ENCODE measurements at regions not wholly inside any gene's neighbourhood (a gene's known extent, or its start where the extent isn't known, plus 50 kb on each side); places are given as distances from the start of the nearest gene placed in this dataset.

- DNase-seq (ENCODE audit: low read depth): no peak
These were observed 241.1 kb downstream of the NPHP4 start for GRCh38 chr1:5751163-5751540.

DNA sequence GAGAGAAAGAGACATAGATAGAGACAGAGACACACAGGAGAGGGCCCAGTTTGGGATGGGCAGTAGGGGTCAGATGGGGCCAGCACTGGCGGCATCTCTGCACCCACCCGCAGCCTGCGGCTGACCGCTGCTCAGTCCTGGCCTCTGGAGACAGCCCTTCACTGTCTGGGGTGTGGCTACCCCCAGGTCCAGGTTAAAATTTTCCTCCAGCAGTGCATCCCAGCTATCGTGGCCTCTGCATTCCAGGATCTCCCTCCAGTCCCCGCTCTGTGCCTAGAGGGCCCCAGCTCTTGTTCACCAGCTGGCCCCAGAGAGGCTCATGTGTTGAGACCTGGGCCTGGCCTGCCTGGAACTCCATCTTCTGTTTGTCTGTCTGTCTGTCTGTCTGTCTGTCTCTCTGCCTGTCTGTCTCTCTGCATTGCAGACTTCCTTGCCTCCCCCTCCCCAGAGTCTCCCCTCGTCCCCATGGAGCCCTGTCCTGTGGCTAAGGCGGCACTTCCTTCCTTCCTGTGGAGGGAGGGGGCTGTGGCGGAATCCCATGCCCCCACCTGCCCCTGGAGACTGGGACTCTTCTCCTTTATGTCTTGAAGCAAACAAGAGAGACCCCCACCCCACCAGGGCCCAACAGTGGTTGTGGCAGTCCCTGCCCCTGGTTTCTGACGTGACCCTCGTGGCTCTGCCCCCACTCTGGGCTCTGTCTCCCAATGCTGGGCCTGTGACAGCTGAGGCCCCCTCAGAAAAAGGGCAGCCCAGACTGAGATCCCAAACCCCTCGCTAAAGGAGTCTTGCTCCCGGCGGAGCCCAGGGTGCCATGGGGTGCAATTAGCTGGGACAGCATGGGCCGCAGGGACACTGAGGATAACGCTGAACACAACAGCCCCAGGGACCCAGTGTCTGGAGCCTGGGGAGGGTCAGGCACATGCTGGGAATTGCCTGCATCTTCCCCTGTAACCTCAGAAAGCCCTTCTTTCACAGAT, 241.8 kb downstream of the NPHP4 start:
- no peak for DNase-seq (ENCODE audit: low read depth)

DNA sequence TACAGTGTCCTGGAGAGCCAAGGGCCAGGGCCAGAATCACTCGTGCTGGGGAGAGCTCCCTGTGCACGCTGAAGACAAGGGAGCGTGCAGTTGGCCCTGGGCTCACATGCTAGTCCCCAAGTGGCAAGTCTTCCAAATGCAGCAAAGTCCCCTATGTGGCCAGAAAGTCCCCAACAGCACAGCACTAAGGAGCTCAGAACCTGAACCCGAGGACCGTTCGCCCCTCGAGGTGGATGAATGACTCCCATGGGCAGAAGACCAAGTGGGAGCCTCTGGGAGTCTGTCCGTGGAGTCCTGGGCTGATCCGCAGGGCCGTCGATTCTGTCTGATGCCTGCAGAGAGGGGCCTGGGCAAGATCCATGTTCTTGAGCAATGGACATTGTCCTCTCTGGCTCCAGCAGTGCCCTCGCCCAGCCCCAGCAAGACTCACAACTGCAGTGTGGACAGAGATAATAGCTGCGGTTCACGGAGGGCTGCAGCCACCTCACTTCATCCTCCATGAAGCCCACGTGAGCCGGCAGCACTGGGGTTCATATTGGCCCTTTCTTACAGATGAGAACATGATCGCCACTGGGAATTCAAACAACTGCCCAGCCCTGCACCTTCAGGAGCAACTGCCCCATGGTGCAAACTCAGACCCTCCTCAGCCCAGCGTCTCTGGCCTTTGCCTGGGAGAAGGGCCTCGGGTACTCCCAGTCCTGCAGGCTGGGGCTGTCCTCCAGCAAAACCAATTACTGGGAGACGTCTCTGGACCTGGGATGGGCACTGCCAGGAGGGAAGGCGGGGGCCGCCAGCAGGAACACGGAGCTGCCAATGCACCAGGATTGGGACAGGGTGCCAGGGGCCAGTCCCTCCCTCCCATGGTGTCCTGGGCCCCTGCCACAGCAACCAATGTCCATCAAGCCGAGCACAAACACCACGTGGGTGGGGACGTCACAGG, 243.7 kb downstream of the NPHP4 start:
- DNase-seq (ENCODE audit: low read depth): no peak

DNA sequence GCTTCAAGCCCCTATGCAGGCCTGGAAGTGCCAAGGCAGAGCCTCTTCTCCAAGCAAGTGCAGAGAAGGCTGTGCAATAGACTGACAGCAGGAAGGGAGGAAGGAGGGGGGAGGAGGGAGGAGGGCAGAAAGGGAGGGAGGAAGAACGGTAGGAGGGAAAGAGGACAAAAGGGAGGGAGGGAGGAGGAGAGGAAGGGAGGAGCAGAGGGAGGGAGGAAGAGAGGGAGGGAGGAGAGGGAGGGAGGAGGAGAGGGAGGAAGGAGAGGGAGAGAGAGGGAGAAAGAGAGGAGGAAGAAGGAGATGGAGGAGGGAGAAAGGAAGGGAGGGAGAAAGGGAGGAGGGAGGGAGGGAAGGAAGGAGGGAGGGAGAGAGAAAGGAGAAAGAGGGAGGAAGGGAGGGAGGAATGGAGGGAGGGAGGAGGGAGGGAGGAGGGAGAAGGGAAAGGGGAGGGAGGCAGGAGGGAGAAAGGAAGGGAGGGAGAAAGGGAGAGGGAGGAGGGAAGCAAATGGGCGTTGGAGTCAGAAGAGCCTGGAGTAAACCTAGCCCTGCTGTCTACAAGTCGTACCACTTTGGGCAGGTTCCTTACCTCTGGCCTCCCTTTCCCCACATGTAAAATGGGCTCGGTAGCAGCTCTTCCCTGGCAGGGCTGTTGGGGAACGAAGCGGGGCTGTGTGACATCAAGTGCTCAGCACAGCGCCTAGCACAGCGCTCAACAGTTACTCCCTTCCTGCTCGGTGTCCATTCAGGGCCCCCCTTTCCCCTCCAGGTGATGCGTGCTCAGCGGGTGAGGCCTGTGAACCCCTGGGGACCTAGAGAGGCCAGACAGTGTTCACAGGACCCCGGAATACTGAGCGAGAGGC, 244.6 kb downstream of the NPHP4 start:
- no peak for DNase-seq (ENCODE audit: low read depth)

DNA sequence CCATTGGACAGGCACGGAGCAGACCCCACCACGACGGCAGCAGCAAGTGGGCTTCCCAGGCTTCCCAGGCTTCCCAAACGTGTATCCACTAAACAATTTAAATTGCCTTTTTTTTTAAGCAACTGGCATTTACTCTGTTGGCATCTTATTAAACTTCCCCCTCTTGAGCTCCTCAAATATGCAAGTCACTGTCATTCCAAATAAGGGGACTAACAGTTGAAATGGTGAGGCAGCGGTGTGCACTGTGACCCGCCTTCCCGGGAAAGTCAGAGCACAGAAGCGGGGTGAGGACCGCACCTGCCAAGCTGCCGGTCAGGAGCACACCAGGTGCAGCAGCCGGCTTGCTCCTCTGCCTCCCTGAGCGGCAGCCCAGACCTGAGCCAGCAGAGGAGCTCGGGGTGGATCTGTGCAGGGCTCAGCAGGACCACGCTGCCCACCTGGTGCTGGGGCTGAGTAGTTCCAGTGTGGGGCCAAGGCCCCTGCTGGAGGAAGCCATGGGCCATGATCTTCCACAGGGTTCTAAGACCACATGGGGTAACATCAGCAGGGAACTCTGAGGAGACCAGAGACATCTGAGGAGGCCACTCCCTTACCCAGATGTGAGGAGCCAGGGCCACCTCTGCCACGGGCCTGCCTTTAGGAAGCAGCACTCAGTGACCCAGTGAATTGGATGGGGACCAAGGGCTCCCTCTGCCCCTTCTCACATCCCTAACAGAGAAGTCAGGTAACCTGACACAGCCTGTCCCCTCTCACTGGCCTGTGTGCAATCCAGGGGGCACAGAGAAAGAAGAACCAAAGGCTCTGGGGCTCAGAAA, 245.4 kb downstream of the NPHP4 start:
- DNase-seq (ENCODE audit: low read depth): no peak

GRCh38 chr1:5745800-5746610, 246.2 kb downstream of the NPHP4 start:
- DNase-seq (ENCODE audit: low read depth): peak; percentile 68

- no peak for DNase-seq (ENCODE audit: low read depth)
These were observed 247.1 kb downstream of the NPHP4 start for GRCh38 chr1:5744911-5745799.

DNA sequence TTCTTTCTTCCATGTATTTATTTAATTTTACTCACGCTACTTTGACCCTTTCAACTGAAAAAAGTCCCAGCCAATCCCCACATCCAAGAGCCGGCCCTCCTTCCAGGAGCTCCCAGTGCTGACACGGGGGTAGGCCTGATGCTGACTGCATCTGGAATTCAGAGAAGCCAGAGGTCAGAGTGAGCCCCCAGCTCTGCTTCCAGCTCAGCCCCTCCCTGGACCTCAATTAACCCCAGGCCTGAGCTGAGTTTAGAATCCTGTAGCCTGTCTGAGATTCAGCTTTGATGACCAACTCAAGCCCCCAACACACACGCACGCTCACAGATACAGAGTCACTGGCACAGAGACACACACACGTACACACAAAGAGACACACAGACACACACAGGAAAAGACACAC, 247.9 kb downstream of the NPHP4 start:
- no peak for DNase-seq (ENCODE audit: low read depth)

DNA sequence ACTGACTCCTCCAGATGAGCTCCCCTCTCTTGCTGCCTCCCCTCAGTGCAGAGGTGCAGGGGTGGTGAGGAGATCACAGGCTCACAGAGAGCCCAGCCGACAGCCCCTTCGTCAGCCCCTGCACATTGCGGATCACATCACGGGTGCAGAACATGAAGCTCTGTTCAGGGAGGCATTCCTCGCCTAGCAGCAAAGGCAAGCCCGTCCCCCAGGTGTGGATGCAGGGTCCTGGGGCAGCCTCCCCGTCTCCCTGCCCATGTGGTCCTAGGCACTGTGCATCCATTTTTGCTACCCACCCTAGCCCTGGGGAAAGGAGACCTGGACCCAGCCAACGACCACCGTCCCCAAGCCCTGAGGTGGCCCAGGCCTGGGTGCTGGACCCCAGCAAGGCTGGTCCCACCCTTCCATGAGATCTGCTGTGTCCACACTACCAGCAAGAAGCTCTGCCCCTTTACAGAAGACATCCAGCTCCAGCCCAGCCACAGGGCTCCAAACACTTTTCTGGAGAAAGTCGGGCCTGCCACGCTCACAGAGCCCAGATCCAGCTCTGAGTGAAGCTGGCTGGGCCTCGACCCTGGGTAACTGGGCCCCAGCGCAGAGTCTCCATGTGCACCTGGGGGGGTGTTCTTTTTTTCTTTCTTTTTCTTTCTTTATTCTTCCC, 248.7 kb downstream of the NPHP4 start:
- DNase-seq (ENCODE audit: low read depth): no peak

- DNase-seq (ENCODE audit: low read depth): no peak
These were observed 249.4 kb downstream of the NPHP4 start for GRCh38 chr1:5742801-5743200.

- no peak for DNase-seq (ENCODE audit: low read depth)
These were observed 250.2 kb downstream of the NPHP4 start for GRCh38 chr1:5742032-5742431.

GRCh38 chr1:5740865-5741860, 251.1 kb downstream of the NPHP4 start:
- DNase-seq (ENCODE audit: low read depth): no peak

DNA sequence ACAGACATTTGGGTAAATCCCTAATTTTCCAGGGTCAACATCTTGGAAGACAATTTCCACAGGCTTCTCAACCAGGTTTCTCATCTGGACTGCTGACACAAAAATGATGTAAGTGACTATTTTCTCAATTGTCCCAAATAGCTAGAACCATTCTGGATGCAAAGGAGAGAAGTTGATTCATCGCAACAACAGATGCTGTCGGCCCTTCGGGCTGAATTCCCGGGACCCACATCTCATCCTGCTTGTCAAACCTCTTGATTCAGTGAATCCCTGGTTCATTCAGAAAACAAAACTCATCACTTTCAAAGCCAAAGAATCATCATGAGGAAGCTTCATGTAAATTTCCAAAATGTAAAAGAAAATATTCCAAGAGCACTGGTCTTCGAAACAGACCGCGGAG, 251.8 kb downstream of the NPHP4 start:
- no peak for DNase-seq (ENCODE audit: low read depth)

DNA sequence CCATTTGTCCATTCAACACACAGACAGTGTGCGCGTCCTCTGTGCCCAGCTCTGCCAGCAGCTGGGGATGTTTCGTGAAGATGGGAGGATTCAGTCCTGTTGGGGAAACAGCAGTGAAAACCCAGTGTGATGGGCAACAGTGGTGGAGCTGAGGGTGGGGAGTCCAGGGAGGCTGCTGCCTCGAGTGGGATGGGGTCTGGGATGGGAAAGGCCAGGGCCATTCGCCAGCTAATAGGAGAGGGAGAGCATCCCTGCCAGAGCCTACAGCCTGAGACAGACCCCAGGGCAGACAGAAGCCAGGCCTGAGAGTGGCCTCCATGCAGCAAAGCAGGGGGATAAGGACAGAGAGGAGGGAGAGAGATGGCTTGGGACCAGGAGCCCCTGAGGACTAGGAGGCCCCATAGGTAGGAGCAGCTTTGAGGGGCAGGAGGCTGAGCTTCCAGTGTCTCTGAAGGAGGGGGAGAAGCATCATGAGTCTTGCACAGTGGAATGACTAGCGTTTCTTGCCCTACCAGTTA, 252.6 kb downstream of the NPHP4 start:
- no peak for DNase-seq (ENCODE audit: low read depth)

DNA sequence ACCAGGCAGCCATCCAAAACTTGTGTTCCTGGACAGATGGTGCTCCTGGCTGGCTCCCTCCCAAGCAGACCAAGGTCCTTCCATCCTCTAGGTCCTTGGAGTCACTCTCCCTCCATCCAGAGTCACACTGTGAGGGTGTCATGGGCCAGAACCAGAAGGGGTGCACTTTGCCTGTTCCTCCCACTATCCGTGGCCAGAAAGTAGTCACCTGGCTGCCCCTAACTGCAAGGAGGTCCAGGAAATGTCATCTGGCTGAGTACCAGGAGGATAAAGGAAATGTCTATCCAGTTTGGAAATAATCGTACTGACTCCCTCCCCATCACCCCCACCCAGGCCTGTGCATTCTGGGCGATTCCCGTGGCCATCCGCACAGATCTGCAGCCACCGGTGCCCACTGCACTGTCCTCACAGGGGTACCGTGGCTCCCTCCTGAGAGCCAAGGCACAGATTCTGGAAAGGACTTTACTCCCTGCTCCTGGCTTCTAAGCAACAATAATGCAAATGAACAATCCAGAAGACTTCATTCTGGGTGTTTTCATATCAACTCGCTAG, 253.2 kb downstream of the NPHP4 start:
- DNase-seq (ENCODE audit: low read depth): no peak

- no peak for DNase-seq (ENCODE audit: low read depth)
These were observed 255.1 kb downstream of the NPHP4 start for GRCh38 chr1:5737081-5737480.
